HG02970 (cell line): ENCODE measurements at regions not wholly inside any gene's neighbourhood (a gene's known extent, or its start where the extent isn't known, plus 50 kb on each side); places are given as distances from the start of the nearest gene placed in this dataset.
"Not testable (repeated sequence)": the region's sequence is repeated elsewhere in the genome, so short reads cannot be mapped to it uniquely, and the experiment has no call there.

ENCODE experiments used
- ATAC-seq: cut with Tn5 transposase; IDR thresholded peaks from one replicate; pipeline ENCODE4 v1.9.1; 2021; ENCODE audit warnings: mild to moderate bottlenecking, moderate library complexity, moderate number of reproducible peaks; ENCODE audit not compliant: unreplicated experiment, low FRiP score

DNA sequence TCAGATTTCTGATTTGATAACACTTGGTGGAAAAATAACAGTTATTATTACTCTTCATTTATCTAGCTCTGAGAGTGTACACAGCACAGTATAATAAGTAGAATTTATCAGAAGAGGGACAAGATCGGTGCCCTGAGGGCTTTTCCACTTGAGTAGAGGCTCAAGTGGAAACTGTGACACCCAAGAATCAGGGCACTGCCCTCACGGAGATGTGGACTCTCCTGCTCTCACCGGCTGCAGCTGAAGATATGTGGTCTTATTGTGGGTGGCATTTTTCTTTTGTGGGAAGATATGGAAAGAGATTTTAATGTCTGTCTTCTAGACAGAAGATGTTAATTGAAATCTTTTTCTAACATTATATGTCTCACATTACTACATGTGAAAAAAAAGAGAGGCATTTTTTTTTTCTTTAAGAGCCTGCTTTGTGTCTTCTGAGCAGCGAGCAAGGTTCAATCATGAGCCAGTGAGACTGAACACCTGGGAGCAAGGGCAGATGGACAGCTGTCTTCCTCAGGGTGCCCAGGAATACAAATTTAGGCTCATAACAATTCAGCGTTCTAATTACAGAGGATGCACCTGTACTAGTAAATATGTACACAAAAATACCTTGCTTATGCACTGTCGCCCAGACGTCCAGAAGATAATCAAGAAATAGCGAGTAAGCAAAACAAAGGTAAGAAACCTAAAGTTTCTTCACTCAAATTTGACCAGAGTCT, 1098.2 kb upstream of the FANCL start:
- ATAC-seq, result no peak

DNA sequence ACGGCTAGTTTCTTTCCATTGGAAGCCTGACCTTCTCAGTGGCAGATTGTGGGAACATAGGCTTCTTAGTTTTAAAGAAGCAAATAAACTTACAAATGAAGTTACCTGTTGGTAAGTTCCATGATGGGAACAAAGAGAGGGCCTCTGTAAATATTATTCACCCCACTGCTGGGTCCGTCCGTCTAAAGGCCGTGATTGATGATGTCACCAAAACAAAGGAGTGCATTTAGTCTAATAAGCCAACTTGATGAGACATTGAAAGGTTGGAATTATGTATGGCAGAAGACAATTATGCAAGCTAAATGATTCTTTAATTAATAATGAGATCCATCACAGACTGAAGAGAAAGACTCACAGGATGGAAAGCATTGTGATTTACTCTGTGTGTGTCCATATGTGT, 1091.9 kb upstream of the FANCL start:
- no peak for ATAC-seq

DNA sequence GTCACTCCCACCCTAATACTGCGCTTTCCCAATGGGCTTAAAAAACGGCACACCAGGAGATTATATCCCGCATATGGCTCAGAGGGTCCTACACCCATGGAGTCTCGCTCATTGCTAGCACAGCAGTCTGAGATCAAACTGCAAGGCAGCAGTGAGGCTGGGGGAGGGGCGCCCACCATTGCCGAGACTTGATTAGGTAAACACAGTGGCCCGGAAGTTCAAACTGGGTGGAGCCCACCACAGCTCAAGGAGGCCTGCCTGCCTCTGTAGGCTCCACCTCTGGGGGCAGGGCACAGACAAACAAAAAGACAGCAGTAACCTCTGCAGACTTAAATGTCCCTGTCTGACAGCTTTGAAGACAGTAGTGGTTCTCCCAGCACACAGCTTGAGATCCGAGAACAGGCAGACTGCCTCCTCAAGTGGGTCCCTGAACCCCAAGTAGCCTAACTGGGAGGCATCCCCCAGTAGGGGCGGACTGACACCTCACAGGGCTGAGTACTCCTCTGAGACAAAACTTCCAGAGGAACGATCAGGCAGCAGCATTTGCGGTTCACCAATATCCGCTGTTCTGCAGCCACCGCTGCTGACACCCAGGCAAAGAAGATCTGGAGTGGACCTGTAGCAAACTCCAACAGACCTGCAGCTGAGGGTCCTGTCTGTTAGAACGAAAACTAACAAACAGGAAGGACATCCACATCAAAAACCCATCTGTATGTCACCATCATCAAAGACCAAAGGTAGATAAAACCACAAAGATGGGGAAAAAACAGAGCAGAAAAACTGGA, 1085.6 kb upstream of the FANCL start:
- not testable (repeated sequence) for ATAC-seq

DNA sequence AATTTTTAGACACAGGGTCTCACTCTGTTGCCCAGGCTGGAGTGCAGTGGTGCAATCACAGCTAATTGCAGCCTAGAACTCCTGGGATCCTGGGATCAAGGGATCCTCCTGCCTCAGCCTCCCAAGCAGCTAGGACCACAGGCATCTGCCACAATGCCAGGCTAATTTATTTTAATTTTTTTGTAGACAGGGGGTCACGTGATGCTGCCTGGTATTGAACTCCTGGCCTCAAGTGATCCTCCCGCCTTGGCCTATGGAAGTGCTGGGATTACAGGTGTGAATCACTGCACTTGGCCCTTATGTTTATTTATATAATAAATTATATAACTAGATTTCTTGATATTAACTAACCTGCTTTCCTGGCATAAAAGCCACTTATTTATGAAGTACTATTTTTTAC, 1081.7 kb upstream of the FANCL start:
- ATAC-seq, result no peak

DNA sequence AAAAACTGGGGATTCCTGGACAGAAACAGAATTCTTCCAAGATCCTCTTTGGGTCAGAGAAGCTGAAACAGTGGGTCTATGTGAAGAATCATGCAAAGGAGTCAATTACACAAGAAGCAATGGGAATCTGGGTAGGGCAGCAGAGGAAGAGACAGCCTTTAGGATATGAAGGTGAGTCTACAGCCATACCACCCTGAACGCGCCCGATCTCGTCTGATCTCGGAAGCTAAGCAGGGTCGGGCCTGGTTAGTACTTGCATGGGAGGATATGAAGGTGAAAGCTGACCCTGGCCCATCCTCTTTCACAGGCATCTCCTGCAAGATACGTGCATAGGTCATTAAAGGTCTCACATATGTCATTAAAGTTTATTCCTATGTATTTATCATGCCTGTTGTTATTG, 1080.9 kb upstream of the FANCL start:
- no peak for ATAC-seq

DNA sequence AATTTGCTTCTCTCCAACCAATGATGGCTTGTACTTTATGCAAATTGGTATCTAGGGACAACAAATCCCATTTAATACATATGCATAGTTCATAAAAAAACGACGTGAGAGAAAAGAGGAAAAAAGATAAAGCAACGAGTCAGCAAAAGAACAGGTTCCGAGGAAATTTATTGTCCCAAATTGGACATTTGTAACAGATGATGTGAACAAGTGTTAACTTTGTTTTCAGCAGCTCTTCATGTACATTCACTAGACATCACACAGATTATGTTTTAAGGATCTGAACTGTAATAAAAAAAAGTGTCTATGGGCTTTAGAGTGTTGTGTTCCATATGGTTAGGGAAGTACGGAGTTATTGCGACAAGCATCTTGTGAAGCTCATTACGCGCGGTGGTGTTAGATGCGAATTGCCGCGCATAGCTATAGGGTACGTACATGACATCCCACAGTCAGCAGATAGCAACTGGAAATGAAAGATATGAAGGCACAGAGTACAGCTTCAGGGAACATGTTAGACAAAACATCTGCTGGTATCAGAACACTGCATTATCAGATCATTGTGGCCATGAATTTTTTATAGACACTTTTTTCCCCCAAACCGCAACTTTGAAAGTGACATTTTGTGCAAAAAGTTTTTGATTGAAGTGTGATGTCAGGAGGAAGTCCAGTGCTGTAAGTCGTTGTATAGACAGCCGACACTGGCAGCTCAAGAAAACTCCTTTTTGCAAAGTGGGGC, 1073.1 kb upstream of the FANCL start:
- no peak for ATAC-seq

DNA sequence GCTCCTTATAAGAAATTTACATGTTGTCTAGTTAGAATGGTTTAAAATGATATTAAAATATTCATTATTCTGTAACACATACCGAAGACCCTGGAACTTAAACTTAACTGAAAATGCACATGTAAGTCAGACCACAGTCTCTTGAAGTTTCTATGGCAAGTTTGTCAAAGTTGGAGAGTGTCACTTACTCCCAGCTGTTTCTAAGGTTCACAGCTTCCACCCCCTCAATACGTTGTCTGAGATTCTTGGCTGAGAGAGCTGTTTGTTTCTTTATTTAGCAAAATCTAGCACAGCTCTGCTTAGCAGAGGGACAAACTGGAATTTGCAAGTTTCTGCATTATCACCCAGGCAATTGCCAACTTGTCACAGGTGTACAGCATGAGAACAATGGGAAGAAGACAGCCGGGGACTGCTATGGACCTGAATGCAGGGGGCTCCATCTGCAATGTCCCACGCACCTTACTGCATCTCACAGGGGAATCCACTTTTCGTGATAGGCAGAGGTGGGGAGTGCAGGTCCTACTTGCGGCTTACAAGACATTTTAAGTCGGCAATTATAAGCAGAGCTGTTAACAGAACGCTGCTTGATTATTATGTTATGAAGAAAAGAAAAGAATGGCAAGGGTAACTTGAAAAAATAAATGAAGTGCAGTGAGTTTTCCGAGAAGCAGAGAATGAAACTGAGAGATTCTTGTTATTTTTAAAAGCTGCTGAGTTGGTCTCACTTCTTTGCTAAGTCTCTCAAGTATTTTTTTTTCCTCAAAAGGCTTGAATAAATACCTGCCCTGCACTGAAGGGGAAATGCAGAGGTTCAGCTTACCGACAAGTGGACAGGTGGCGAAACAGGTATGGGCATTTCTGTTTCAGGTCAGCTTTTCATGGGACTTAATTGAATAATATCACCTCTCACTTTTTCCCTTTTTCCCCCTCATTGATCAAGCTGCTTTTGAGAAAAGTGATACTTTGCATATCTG, 1072.1 kb upstream of the FANCL start:
- ATAC-seq, result no peak

DNA sequence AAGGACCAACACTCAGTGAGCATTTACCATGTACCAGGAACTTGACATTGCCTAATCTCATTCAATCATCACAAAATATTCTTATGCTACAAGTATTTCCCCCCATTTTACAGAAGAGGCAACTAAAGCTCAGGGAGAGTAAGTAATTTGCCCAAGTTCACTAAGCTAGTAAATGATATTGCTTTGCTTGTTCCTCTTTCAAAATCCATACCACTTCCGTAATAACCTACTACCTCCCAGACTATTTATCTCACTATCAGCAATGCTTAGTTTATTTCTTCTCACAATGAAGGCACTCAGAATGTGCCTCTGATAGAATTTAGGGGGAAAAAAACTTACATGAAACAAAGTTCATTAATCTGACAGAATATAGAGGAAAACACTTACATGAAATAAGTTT, 1070.9 kb upstream of the FANCL start:
- no peak for ATAC-seq

DNA sequence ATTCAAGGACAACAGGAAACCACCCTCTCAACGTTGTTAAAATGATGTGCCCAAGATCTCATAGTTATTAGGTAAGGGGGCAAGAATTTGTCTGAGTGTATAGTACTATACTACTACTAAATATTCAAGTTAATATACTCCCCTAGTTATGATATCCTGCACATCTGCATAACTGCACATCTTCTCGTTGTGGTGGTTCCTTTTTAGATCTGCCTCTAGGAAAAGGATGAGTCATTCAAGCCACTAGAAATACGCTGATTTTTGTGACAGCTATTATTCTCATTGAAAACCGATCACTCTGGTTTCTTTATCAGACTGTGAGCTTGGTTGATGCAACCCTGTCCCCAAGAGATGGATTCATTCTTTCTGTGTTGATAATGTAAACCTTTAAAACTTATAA, 1067.0 kb upstream of the FANCL start:
- ATAC-seq, result no peak

DNA sequence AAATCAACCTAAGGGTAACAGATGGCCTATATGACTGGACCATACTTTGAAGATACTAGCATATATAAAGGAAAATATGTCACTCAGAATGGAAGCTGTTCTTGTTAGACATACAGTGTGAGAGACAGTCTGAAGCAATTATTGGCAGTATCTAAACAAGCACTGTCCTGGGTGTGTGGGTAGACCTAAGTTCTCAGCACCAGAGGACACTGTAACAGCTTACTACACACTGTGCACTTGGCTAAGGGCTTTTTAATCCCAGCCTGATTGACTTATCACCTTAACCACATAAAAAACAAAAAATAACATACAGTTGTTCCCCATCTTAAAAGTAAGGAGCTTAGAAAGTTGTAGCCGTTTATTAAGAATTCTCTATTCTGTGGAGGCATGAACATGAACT, 1066.1 kb upstream of the FANCL start:
- no peak for ATAC-seq

DNA sequence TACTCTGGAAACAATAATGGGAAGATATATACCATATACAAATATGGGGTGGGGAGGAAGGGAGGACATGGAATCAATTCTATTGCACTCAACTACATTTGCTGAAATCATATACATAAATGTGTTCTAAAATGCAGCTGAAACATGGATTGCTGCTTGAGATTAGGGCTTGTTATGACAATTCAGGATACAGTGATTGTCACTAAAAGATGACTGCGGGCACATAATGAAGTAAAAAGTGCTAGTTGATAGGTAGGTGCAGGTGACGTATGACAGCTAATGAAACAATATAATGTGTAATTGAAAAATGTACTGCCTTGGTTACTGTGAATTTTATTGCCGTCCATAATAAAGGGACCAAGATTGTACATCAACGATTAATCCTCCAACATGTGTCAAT, 1062.1 kb upstream of the FANCL start:
- ATAC-seq, result no peak

DNA sequence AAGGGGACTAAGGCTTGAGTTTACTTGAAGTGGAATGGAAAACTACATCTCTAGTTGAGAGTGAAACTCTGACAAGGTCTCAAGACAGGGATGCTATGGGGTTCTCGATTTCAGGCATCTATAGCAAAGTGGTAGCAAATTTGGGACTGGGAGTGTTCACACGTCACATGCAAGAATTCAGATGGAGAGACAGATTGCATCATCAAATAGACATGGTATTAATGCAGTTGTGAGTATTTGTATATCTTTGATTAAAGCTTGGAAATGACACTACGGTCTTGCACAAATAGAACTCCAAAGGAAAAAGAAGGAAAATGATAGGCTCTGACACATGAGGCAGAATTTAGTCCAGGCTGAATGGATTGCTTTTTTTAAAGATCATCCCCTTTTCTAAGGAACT, 1061.6 kb upstream of the FANCL start:
- no peak for ATAC-seq

DNA sequence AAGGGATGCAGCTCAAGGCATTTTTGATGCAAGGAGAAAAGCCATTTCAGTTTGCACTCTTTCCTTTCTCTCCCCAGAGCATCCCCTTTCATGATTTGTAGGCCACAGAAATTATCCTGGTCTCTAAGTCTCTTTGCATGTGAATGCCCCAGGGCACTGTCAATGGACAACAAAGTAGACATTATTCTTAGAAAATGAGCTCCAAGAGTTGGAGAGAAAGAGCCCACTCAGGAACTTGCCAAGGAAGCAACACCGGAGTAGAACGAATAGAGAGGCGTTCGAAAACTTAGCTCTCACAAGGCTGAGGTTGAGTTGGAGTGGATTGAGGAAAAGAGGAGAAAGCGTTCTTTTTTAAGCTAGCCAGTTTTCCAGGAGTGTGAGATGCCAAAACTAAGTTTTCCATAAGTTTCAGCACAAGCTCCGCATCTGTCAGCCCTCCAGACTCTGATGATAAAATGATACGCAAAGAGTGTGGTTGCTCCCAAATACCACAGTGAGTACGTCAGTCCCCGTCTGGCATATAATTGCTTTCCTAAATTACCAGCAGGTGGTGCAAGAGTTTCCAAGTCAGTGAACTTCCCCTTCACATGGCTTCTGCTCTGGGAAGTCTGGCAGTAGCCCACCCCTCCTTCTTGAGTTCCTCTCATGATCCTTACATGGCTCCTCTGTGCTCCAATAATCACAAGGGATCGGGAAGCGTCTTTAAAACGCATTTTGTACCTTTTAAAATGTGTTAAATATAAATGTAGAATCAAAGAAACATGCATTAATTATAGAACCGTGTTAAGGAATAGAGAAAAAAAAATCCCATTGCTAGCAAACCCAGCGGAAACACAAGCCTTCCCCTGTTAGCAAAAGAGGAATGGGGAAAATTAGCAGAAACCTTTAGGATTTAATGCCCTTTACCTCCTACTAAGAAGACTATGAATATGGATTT, 1060.6 kb upstream of the FANCL start:
- peak; percentile 49 for ATAC-seq

DNA sequence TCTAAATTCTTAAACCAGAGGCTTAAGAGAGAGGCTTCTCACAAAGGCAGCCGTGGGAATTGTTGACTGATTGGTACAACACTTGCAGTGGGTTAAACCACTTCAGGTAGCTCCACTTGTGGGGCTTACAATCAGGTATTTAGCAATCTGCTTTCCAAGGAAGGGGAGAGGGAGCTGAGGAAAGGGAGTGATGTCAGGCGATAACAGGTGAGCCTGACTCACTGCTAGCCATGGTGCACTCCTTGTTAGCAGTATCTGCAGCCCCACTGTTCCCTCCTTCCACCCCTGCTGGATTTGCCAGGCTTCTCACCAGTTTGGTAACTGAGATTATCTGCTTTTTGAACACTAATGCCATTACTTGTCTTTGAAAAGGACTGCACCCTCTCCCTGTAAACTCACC, 1056.7 kb upstream of the FANCL start:
- ATAC-seq, result no peak

DNA sequence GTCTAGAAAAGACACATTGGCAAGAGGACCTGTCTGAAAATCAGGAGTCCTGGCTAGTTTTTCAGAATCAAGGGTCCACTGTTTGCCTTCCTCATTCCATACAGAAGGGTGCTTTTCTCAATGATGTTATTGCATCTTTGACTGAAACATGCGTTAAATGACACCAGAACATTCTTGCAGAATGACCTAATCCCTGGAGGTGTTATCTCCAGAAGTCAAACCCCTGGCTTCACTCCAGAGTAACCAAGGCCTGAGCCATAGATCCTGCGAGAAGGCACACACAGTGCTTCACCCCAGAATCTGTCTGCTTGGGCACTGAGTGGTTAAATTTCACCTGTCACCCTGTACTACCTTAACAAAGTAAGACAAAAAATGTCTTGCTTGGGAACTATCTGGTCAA, 1055.2 kb upstream of the FANCL start:
- no peak for ATAC-seq

DNA sequence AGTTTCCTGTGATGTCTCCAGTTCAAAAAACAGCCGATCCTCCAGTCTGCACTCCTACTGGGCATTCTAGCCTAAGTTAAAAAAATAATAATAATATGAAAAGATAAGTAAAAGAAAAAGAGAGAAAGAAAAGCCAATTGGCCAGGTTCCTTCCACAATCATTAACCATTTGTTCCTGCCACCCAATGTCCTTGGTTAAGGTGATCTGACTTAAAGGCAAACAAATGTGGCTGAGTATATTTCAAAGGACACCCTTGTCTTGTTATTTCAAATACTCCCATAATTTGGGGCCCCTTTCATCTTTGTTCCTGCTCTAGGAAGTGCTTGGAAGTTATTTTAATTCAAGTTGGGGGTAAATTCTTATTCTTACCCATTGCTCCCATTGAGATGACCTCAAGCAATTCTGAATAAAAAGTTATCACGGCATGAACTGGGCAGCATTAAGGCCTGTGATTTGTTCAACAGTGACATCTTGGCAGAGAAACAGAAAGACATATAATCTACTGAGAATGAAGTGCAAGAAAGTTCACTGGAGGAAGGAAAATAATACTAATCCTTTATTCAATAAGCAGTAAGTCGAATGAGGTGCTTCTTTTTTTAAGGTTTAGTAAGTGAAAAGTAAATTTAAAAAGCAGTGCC, 1054.5 kb upstream of the FANCL start:
- ATAC-seq, result no peak

DNA sequence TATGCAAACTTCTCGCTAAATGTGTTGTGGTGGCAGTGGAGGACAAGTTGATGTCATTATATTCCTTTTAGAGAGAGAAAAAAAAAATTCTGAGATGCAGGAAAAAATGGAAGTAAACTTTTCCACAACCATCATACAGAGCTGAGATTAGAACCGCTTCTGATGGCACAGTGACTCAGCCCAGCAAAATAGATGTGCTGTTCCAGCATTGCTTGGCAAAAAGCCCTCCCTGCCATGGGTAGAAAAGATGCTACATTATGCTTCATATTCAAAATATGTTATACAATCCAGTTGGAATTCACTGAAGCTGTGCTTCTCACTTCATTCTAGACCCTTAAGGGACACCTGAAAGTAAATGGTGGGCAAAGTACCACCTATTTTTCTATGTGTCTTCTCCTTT, 1047.6 kb upstream of the FANCL start:
- no peak for ATAC-seq

DNA sequence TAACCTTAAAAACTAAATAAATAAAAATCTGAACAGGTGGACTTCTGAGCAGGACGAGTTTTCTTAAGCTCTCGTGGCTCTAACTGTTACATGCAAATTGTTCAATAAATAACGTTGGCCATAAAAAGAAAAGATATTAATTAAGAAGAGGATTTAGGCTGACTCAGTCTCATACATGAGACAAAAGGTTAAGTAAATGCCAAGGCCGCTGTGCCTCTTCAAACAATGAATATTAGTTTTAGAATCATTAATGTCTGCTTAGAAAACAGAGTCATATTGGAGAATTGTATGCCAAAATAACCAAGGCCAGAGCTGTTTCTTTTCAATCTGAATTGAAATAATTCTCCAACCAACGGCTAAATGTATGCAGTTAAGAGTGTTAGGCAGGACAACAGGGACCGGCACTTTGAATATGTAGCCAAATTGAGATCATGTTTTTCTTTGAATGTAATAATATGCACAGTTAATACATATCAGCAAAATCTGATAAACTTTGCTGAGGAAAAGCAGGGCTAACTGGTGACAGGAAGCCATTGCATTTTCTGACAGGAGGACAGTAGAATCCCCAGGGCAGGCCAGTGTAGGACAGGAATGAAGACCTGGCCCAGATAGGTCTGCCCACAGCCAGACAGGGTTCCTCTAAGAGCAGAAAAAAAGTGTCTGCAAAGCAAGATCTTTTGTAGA, 1041.4 kb upstream of the FANCL start:
- no peak for ATAC-seq
